ENCODE measurements at regions not wholly inside any gene's neighbourhood (a gene's known extent, or its start where the extent isn't known, plus 50 kb on each side); places are given as distances from the start of the nearest gene placed in this dataset.

- H4K20me1 ChIP-seq (replicated peaks; ENCODE audit: control insufficient read depth, insufficient read depth, low read length) = no peaks in the 10 kb centered on the region
- H3K9me1 ChIP-seq (ENCODE audit: control insufficient read depth, insufficient read depth, low read length) = no peaks in the 10 kb centered on the region
- no peak overlapping the region for H3K4me2 ChIP-seq (ENCODE audit: insufficient read depth, low read length)
- H3K9me3 ChIP-seq (replicated peaks; ENCODE audit: control insufficient read depth, insufficient read depth, low read depth, low read length) = no peaks in the 10 kb centered on the region; the same call in none of the 2 replicates
- FAIRE-seq = no peak
- POLR2A ChIA-PET = no interaction called here
- H3K27me3 ChIP-seq (ENCODE audit: control insufficient read depth in 2 of 2, insufficient read depth in 2 of 2, low read length in 2 of 2) = no peaks in the 10 kb centered on the region
- intact Hi-C loops (cut with micrococcal nuclease) = no loop called here
- BruUV-seq (replicated peaks) = no TSS peak
- DNase-seq (ENCODE audit: extremely low read depth in 1 of 4, low spot score in 3 of 4) = no peak
- H3K27ac ChIP-seq (ENCODE audit: extremely low read depth, low read depth, low read length) = no peak overlapping the region
- no peak for ATAC-seq
- in situ Hi-C loops (cut with MboI) = no loop called here
- no peak overlapping the region for H2AFZ ChIP-seq (ENCODE audit: low read depth, low read length)
- no peaks in the 10 kb centered on the region for H3K36me3 ChIP-seq (ENCODE audit: control insufficient read depth, insufficient read depth, low read length)
- WGBS (ENCODE audit: insufficient coverage, low coverage, missing lambda C conversion rate) = 0% methylated on average over 4 of the region's 4 CpGs
- no peaks in the 10 kb centered on the region for H3K79me2 ChIP-seq (ENCODE audit: control insufficient read depth, insufficient read depth, low read length)
- TF ChIP-seq E2F1 (CRISPR knock-in tag; IDR thresholded peaks at IDR 0.05) (no peak), EWSR1 (IDR thresholded peaks at IDR 0.05; ENCODE audit: borderline replicate concordance, low read depth, partially characterized antibody) (no peak), CBX2 (IDR thresholded peaks at IDR 0.05; ENCODE audit: insufficient read depth, low read length, poor library complexity, severe bottlenecking) (no peak), MAFK (IDR thresholded peaks at IDR 0.05; ENCODE audit: low read length) (no peak), ZNF444 (CRISPR knock-in tag; IDR thresholded peaks at IDR 0.05) (no peak)
- CTCF ChIA-PET (ENCODE audit: low intra/inter-chr PET ratio) = no interaction called here
- no peak overlapping the region for H3K4me3 ChIP-seq
- no peaks in the 10 kb centered on the region for H3K4me1 ChIP-seq (replicated peaks in 1 of 2; ENCODE audit: control insufficient read depth in 2 of 2, insufficient read depth in 2 of 2, low read length in 2 of 2)
- H3K9ac ChIP-seq (ENCODE audit: insufficient read depth in 1 of 2, low read depth in 2 of 2, low read length in 2 of 2) = no peak overlapping the region
Measured at GRCh38 chr1:194420706-194421105, 1234.3 kb upstream of the B3GALT2 start.

GRCh38 chr1:194419721-194420120 is 1233.3 kb upstream of the B3GALT2 start:
- no TSS peak for BruUV-seq (replicated peaks)
- TF ChIP-seq ZFP36 (IDR thresholded peaks at IDR 0.05; ENCODE audit: low read depth, low read length, partially characterized antibody) = peak; percentile 36
- no peak for TF ChIP-seq KDM1A (IDR thresholded peaks at IDR 0.05)

More at GRCh38 chr1:194419721-194420120, 1233.3 kb upstream of the B3GALT2 start:
- POLR2A ChIA-PET = no interaction called here
- H3K9me1 ChIP-seq (ENCODE audit: control insufficient read depth, insufficient read depth, low read length) = no peaks in the 10 kb centered on the region
- no peak overlapping the region for H3K4me2 ChIP-seq (ENCODE audit: insufficient read depth, low read length)
- ATAC-seq = no peak
- no peaks in the 10 kb centered on the region for H3K4me1 ChIP-seq (replicated peaks in 1 of 2; ENCODE audit: control insufficient read depth in 2 of 2, insufficient read depth in 2 of 2, low read length in 2 of 2)
- no peak overlapping the region for H3K4me3 ChIP-seq
- WGBS (ENCODE audit: insufficient coverage, low coverage, missing lambda C conversion rate) = 7% methylated on average over 1 of the region's 1 CpG
- no peak overlapping the region for H3K27ac ChIP-seq (ENCODE audit: extremely low read depth, low read depth, low read length)
- H2AFZ ChIP-seq (ENCODE audit: low read depth, low read length) = no peak overlapping the region
- no peak overlapping the region for H3K9ac ChIP-seq (ENCODE audit: insufficient read depth in 1 of 2, low read depth in 2 of 2, low read length in 2 of 2)
- no peaks in the 10 kb centered on the region for H4K20me1 ChIP-seq (replicated peaks; ENCODE audit: control insufficient read depth, insufficient read depth, low read length)
- FAIRE-seq = no peak
- no peaks in the 10 kb centered on the region for H3K79me2 ChIP-seq (ENCODE audit: control insufficient read depth, insufficient read depth, low read length)
- DNase-seq (ENCODE audit: extremely low read depth in 1 of 4, low spot score in 3 of 4) = peak in 1 of 4 experiments; percentile 3
- in situ Hi-C loops (cut with MboI) = no loop called here
- intact Hi-C loops (cut with micrococcal nuclease) = no loop called here
- no peaks in the 10 kb centered on the region; the same call in none of the 2 replicates for H3K9me3 ChIP-seq (replicated peaks; ENCODE audit: control insufficient read depth, insufficient read depth, low read depth, low read length)
- H3K27me3 ChIP-seq (ENCODE audit: control insufficient read depth in 2 of 2, insufficient read depth in 2 of 2, low read length in 2 of 2) = no peaks in the 10 kb centered on the region
- CTCF ChIA-PET (ENCODE audit: low intra/inter-chr PET ratio) = no interaction called here
- H3K36me3 ChIP-seq (ENCODE audit: control insufficient read depth, insufficient read depth, low read length) = no peaks in the 10 kb centered on the region

Measured in K562 (cell line).